KMS-11 (cell line): ENCODE measurements at regions not wholly inside any gene's neighbourhood (a gene's known extent, or its start where the extent isn't known, plus 50 kb on each side); places are given as distances from the start of the nearest gene placed in this dataset.
"Not testable (repeated sequence)": the region's sequence is repeated elsewhere in the genome, so short reads cannot be mapped to it uniquely, and the experiment has no call there.

Source experiments
- H2AFZ ChIP-seq: fragments of 200-600 bp; sonication (generic); 2 replicates; pipeline ENCODE4 v1.6.1; 2016; ENCODE audit warnings: antibody characterized with exemption, mixed run types, low read depth
- H3K27ac ChIP-seq: fragments of 200-600 bp; sonication (generic); 2 replicates; pipeline ENCODE4 v1.6.1; 2016; ENCODE audit warnings: mild to moderate bottlenecking, mixed run types
- H3K27me3 ChIP-seq: fragments of 200-600 bp; sonication (generic); 2 replicates; pipeline ENCODE4 v1.6.1; 2017; ENCODE audit warnings: mild to moderate bottlenecking, low read depth, mixed run types, moderate library complexity; ENCODE audit not compliant: insufficient read depth
- H3K36me3 ChIP-seq: fragments of 200-600 bp; sonication (generic); 2 replicates; pipeline ENCODE4 v1.6.1; 2017; ENCODE audit warnings: mild to moderate bottlenecking, mixed run types; ENCODE audit not compliant: insufficient read depth
- H3K4me1 ChIP-seq: fragments of 200-600 bp; sonication (generic); 2 replicates; pipeline ENCODE4 v1.6.1; 2016; ENCODE audit warnings: mild to moderate bottlenecking, low read depth, mixed run types; ENCODE audit not compliant: poor library complexity, severe bottlenecking
- H3K4me2 ChIP-seq: fragments of 200-600 bp; sonication (generic); 2 replicates; pipeline ENCODE4 v1.7.0; 2016; ENCODE audit warnings: mild to moderate bottlenecking, mixed run types
- H3K4me3 ChIP-seq: fragments of 200-600 bp; sonication (generic); IDR thresholded peaks from 2 replicates; pipeline ENCODE4 v1.6.1; 2017; ENCODE audit warnings: low read depth, low read length, mixed read lengths; ENCODE audit not compliant: insufficient read depth
- H3K79me2 ChIP-seq: fragments of 200-600 bp; sonication (generic); 2 replicates; pipeline ENCODE4 v1.6.1; 2016; ENCODE audit warnings: low read depth, mixed run types; ENCODE audit not compliant: insufficient read depth
- H3K9ac ChIP-seq: fragments of 200-600 bp; sonication (generic); 2 replicates; pipeline ENCODE4 v1.6.1; 2016; ENCODE audit warnings: mild to moderate bottlenecking, mixed run types
- H4K20me1 ChIP-seq: fragments of 200-600 bp; sonication (generic); 2 replicates; pipeline ENCODE4 v1.6.1; 2016; ENCODE audit warnings: mild to moderate bottlenecking, mixed run types; ENCODE audit not compliant: insufficient read depth

GRCh38 chr1:121016182-121017028 lies 126.8 kb downstream of the PPIAL4A start:
- H4K20me1 ChIP-seq, H3K27ac ChIP-seq, H3K9ac ChIP-seq, H3K36me3 ChIP-seq, H3K4me1 ChIP-seq, H3K4me3 ChIP-seq, H2AFZ ChIP-seq, H3K27me3 ChIP-seq, H3K4me2 ChIP-seq, H3K79me2 ChIP-seq: not testable (repeated sequence)

GRCh38 chr1:121019715-121020349 lies 130.3 kb downstream of the PPIAL4A start:
- not testable (repeated sequence) for H3K36me3 ChIP-seq, H3K9ac ChIP-seq, H4K20me1 ChIP-seq, H3K27me3 ChIP-seq, H3K4me1 ChIP-seq, H2AFZ ChIP-seq, H3K27ac ChIP-seq, H3K4me3 ChIP-seq, H3K4me2 ChIP-seq, H3K79me2 ChIP-seq

GRCh38 chr1:121020350-121021236 lies 131.0 kb downstream of the PPIAL4A start:
- H3K36me3 ChIP-seq, H3K9ac ChIP-seq, H2AFZ ChIP-seq, H3K27ac ChIP-seq, H3K4me2 ChIP-seq, H3K27me3 ChIP-seq, H4K20me1 ChIP-seq, H3K79me2 ChIP-seq, H3K4me3 ChIP-seq, H3K4me1 ChIP-seq: not testable (repeated sequence)

- not testable (repeated sequence) for H3K27me3 ChIP-seq, H3K79me2 ChIP-seq, H4K20me1 ChIP-seq, H3K4me3 ChIP-seq, H3K4me2 ChIP-seq, H2AFZ ChIP-seq, H3K27ac ChIP-seq, H3K36me3 ChIP-seq, H3K9ac ChIP-seq, H3K4me1 ChIP-seq
These were observed 132.1 kb downstream of the PPIAL4A start for GRCh38 chr1:121021716-121022115.

GRCh38 chr1:121032878-121033494 lies 143.4 kb downstream of the PPIAL4A start:
- H4K20me1 ChIP-seq, H3K27ac ChIP-seq, H3K27me3 ChIP-seq: not testable (repeated sequence)

GRCh38 chr1:121036792-121037191 lies 147.2 kb downstream of the PPIAL4A start:
- H3K79me2 ChIP-seq, H4K20me1 ChIP-seq, H3K4me2 ChIP-seq, H3K4me1 ChIP-seq, H3K9ac ChIP-seq, H2AFZ ChIP-seq, H3K27ac ChIP-seq, H3K4me3 ChIP-seq, H3K27me3 ChIP-seq, H3K36me3 ChIP-seq: not testable (repeated sequence)

More at GRCh38 chr1:121032878-121033494, 143.4 kb downstream of the PPIAL4A start:
- H2AFZ ChIP-seq, H3K4me3 ChIP-seq, H3K36me3 ChIP-seq, H3K4me2 ChIP-seq, H3K4me1 ChIP-seq, H3K79me2 ChIP-seq, H3K9ac ChIP-seq: not testable (repeated sequence)

- not testable (repeated sequence) for H3K4me2 ChIP-seq
These were observed 143.2 kb downstream of the FAM72B start for GRCh38 chr1:121040974-121041373.

GRCh38 chr1:121041497-121041896 lies 142.6 kb downstream of the FAM72B start:
- not testable (repeated sequence) for H3K4me3 ChIP-seq, H3K79me2 ChIP-seq

More at GRCh38 chr1:121040974-121041373, 143.2 kb downstream of the FAM72B start:
- not testable (repeated sequence) for H3K9ac ChIP-seq, H2AFZ ChIP-seq, H3K4me1 ChIP-seq, H3K79me2 ChIP-seq, H3K27me3 ChIP-seq, H3K4me3 ChIP-seq, H3K36me3 ChIP-seq, H4K20me1 ChIP-seq, H3K27ac ChIP-seq

GRCh38 chr1:121042882-121043281 lies 141.3 kb downstream of the FAM72B start:
- H3K79me2 ChIP-seq, H2AFZ ChIP-seq, H3K27ac ChIP-seq, H3K4me2 ChIP-seq, H4K20me1 ChIP-seq, H3K9ac ChIP-seq, H3K4me3 ChIP-seq, H3K36me3 ChIP-seq, H3K4me1 ChIP-seq, H3K27me3 ChIP-seq: not testable (repeated sequence)

More at GRCh38 chr1:121041497-121041896, 142.6 kb downstream of the FAM72B start:
- not testable (repeated sequence) for H3K36me3 ChIP-seq, H3K9ac ChIP-seq, H3K4me2 ChIP-seq, H3K27ac ChIP-seq, H3K4me1 ChIP-seq, H4K20me1 ChIP-seq, H3K27me3 ChIP-seq, H2AFZ ChIP-seq
